NOMO-1 treated with dmso at 0.1 percent for 144 hours (cell line): ENCODE measurements at regions not wholly inside any gene's neighbourhood (a gene's known extent, or its start where the extent isn't known, plus 50 kb on each side); places are given as distances from the start of the nearest gene placed in this dataset.

Experiments used
- DNase-seq: peaks from one replicate; lab custom pipeline; 2025; ENCODE audit not compliant: unreplicated experiment; lab: John Stamatoyannopoulos, UW

DNA sequence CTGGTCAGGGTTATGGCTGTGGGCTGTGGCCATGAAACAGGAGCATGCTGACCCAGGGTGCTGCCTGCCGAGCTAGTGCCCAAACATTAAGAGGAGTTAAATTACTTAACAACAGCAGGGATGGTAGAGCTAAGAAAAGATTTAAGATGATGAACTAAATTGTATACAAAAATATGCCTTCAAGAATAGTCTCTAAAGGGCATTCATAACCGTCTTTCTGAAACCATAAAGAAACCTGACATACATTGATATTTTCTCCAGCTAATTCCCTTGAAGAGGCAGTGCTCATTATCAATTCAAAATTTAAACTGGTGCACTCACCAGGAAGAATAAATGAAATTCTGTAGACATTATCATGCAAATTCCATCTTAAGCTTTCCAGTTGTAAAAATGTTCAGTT is 265.8 kb upstream of the TAC1 start:
- DNase-seq: no peak

DNA sequence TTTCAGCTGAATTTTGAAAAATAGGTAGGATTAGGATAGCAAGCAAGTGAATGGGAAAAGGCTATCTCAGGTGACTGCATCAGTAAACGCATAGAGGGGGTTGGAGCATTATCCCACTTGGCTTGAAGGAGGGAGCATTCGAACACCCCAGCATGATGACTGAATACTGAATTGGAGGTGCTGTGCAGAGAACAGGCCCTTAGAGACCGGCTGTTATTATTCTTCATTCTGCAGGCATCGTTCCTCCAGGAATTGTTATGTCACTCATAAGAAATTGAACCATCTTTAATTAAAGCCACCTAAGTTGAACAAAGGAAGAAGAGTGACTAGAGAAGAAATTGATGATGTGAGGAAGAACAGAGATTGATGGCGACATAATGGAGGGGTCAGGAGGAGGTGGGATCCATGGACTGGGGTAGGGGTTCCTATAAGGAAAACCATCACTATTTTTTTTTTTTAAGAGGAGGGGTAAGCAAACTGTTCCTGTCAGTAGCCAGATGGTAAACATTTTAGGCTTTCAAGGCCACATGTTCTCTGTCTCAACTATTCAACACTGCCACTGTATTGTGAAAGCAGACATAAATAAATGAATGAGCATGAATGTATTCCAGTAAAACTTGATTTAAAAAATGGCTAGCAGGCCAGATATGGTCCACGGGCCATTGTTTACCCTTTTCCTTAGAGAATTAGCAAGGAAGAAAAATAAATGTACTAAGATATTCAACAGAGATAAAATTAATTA is 264.7 kb upstream of the TAC1 start:
- DNase-seq: no peak

GRCh38 chr7:97468493-97468892 is 263.4 kb upstream of the TAC1 start:
- DNase-seq: no peak

GRCh38 chr7:97470726-97471125 is 261.2 kb upstream of the TAC1 start:
- no peak for DNase-seq

DNA sequence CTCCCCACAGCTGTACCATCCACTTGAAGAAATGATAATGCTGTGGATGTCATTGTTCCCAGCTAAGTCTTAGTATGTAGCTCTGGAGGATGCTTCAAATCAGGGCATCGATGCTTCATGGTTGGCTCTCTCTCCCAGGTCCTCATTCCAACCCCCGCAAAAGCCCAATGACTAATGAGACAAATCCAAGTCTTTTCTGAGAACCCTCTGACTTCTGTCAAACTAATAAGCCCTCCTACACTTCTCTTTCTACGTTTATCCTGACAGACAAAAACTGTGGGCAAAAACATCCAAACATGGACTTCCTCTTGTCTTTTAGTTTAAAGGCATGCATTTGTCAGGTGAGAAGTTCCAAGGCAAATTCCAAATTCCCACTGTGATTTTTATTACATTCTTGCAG is 260.4 kb upstream of the TAC1 start:
- no peak for DNase-seq

GRCh38 chr7:97479740-97480290 is 252.1 kb upstream of the TAC1 start:
- DNase-seq: no peak

GRCh38 chr7:97480772-97481390 is 251.0 kb upstream of the TAC1 start:
- peak; percentile 59 for DNase-seq

- no peak for DNase-seq
Measured at GRCh38 chr7:97495487-97495886, 236.4 kb upstream of the TAC1 start.

DNA sequence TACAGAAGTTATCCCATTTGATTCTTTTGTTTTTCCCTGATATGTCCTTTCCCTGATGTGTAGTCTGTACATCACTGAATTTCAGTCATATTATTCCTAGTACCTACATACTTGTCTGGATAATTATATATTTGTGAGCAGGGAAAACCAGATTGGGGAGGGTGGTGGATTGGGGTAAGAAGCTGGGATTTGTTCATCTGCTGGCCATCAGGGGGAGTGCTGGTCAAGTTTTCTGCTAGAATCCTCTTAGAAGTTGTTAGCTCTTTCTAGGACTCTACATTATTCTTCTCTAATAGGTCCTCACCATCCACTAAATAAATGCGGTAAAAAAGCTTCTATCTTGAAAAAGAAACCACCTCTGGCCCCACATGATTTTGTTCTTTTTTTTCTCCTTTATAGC is 232.7 kb upstream of the TAC1 start:
- no peak for DNase-seq

- DNase-seq: no peak
Measured at GRCh38 chr7:97503367-97504094, 228.4 kb upstream of the TAC1 start.

DNA sequence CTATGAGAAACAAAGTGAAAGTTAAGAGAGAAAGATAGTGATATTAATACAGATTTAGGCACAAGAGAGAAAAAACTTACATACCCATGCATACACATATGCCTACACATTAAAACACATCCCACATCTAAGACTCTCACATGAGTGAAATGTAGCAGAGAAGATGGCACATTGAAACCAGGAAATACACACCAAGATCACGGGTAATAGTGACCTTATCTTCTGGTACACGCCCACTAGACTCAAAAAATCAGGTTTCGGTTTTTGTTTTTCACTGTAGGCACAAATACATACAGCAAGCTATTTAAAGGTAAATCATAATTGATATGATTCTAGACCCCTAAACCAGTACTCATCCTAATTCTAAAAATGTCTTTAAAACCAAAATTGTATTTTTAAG is 225.2 kb upstream of the TAC1 start:
- peak; percentile 5 for DNase-seq

DNA sequence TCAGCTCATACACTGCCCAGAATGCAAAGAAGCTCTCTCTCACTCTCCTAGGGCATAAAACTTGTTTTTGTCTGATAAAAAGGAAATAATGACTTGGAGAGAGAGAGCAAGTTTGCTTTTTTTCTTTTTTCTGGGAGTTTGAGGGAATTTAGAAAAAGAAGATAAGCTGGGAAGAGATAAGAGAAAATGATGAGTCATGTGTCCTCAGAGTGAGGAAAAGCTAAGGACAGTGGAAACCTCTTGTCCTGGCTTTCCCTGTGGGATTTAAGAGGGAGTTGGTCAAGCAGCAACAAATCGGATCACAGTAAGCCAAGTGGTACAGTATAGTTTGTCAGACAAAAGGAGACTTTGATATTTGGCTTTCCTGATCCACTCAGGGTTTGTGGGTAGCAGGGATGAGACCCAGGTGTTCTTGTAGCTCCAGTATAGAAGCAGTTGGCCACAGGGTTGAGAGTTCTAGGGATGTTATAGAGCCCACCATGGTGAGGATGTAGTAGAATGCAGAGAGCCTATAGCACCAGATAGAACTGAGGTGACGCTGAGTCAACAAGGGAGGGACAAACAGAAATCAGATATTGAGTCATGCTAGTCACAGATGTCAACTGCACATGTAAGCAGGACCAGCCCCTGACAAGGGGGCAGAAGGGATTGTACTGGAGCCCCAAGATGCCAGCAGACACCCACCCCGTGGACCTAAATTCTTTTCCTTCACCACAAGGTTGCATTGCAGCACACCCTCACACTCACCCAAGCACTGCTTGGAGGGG is 219.3 kb upstream of the TAC1 start:
- DNase-seq: no peak

DNA sequence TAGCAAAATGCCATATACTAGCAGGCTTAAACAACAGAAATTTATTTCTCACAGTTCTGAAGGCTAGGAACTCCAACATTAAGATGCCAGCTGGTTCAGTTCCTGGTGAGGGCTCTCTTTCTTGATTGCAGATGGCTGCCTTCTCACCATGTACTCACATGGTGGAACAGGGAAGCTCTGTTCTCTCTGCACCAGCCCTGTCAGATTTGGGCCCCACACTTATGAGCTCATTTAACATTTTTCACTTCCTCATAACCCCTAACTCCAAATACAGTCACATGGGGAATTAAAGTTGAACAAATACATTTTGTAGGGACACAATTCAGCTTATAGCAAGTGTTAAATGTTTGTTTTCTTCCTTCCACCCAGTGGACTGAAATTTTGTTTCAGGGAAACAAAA is 218.6 kb upstream of the TAC1 start:
- peak; percentile 36 for DNase-seq

DNA sequence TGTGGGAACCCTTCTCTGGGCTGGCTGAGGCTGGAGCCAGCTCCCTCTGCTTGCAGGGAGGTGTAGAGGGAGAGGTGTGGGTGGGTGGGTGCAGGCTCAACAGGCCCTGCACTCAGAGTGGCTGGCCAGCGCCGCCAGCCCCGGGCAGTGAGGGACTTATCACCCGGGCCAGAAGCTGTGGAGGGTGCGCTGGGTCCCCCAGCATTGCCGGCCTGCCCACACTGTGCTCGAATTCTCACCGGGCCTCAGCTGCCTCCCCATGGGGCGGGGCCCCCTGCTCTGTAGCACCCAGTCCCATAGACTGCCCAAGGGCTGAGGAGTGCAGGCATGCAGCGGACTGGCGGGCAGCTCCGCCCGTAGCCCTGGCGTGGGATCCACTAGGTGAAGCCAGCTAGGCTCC is 190.7 kb upstream of the TAC1 start:
- DNase-seq: no peak

GRCh38 chr7:97555857-97556421 is 175.9 kb upstream of the TAC1 start:
- DNase-seq: no peak

DNA sequence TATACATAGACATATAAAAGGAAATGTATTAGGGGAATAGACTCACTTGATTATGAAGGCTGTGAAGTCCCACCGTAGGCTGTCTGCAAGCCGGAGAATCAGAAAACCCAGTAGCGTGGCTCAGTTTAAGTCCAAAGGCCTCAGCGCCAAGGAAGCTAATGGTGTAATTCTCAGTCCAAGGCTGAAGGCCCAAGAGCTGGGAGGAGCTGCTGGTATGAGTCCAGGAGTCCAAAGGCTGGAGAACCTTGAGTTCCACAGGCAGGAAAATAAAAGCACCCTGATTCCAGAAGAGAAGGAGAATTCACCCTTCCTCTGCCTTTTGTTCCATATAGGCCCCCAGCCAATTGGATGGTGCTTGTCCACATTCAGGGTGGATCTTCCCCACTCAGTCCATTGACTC is 166.2 kb upstream of the TAC1 start:
- DNase-seq: no peak

GRCh38 chr7:97573065-97573464 is 158.8 kb upstream of the TAC1 start:
- no peak for DNase-seq

GRCh38 chr7:97576043-97576442 is 155.8 kb upstream of the TAC1 start:
- no peak for DNase-seq

DNA sequence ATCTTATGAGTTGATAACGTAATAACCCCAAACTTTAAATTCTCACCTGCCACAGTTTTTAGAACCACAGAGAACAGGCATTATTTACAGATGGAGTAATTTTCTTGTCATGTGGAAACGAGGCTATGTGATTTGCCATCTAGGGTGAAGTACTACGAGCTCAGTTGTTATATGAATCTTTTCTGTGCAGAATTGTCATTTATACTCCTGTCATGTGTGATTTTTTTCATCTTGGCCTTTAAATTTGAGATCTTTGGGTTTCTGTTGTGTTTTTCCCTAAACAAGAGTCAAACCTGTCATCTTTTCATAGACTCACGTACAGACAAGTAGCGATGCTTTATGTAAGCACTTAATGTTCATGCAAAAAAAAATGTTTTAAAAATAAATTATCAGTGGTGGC is 153.7 kb upstream of the TAC1 start:
- DNase-seq: no peak

GRCh38 chr7:97580205-97580604 is 151.7 kb upstream of the TAC1 start:
- no peak for DNase-seq

GRCh38 chr7:97595439-97595838 is 136.4 kb upstream of the TAC1 start:
- no peak for DNase-seq
